Sigmoid colon (tissue), 6 donors: ENCODE measurements at regions not wholly inside any gene's neighbourhood (a gene's known extent, or its start where the extent isn't known, plus 50 kb on each side); places are given as distances from the start of the nearest gene placed in this dataset.

Source experiments
- DNase-seq: peaks from one replicate; pipeline ENCODE4 v3.0.0-alpha.2; 2019
- H3K27ac ChIP-seq, 4 donors: fragments of 200-600 bp; sonication (generic); one replicate each; pipeline ENCODE4 v1.5.1; 2016 to 2019; ENCODE audit warnings: mild to moderate bottlenecking in 1 of 4
- H3K27me3 ChIP-seq, 3 donors: fragments of 200-600 bp; sonication (generic); one replicate each; pipeline ENCODE4 v1.5.1; 2019; ENCODE audit warnings: mild to moderate bottlenecking in 1 of 3
- H3K36me3 ChIP-seq, 4 donors: fragments of 200-600 bp; sonication (generic); one replicate each; pipeline ENCODE4 v1.5.1; 2016 to 2019
- H3K4me1 ChIP-seq, 4 donors: fragments of 200-600 bp; sonication (generic); one replicate each; pipeline ENCODE4 v1.5.1; 2017 to 2019
- H3K4me3 ChIP-seq, 4 donors: fragments of 200-600 bp; sonication (generic); one replicate each; pipeline ENCODE4 v1.5.1; 2017 to 2019; ENCODE audit warnings: mild to moderate bottlenecking in 2 of 4, moderate library complexity in 1 of 4
- H3K9me3 ChIP-seq, 4 donors: fragments of 200-600 bp in 3 of 4; sonication (generic) in 3 of 4; one replicate each; pipeline versions ENCODE4 v1.5.1 to v1.6.1; 2013 to 2019
- EP300 ChIP-seq, 4 donors: sonication (generic); formaldehyde crosslinking; IDR thresholded peaks; one replicate each; pipeline ENCODE4 v1.6.1; 2017; ENCODE audit warnings: antibody characterized with exemption in 4 of 4
- POLR2A ChIP-seq, 2 donors: fragments of 450-650 bp; IDR thresholded peaks; one replicate each; pipeline ENCODE4 v1.6.1; 2016; ENCODE audit warnings: antibody characterized with exemption in 2 of 2, mild to moderate bottlenecking in 2 of 2, moderate library complexity in 2 of 2
- POLR2AphosphoS5 ChIP-seq, 4 donors: sonication (generic); formaldehyde crosslinking; IDR thresholded peaks; one replicate each; pipeline ENCODE4 v1.6.1; 2017; ENCODE audit warnings: antibody characterized with exemption in 4 of 4
- WGBS, 2 donors: extraction: QIAGEN DNeasy Blood & Tissue Kit; methylation state at CpG; one replicate each; pipeline ENCODE4 v1.1.7; 2013; 5-methylcytosine and 5-hydroxymethylcytosine counted together
- intact Hi-C: fragments of 100-400 bp; cut with DNase I; formaldehyde crosslinking; loops from one replicate; pipeline ENCODE4 v1.15.1; 2023
- TF ChIP-seq, protein P1 (sequence below), 4 experiments: fragments of 450-650 bp in 3 of 4; fragments of 200-600 bp in 1 of 4; IDR thresholded peaks; one replicate each; pipeline ENCODE4 v1.5.1; 2016 to 2019; ENCODE audit warnings: antibody characterized with exemption in 4 of 4, mild to moderate bottlenecking in 3 of 4, moderate library complexity in 2 of 4
- donor health status: healthy with polysubstance abuse.
- donor health status: healthy.

GRCh38 chrX:17291171-17291900 is 83.7 kb upstream of the NHS start:
- H3K27me3 ChIP-seq = no peaks in the 10 kb centered on the region
- no peaks in the 10 kb centered on the region for H3K36me3 ChIP-seq
- no peak overlapping the region for H3K4me3 ChIP-seq
- H3K9me3 ChIP-seq = no peaks in the 10 kb centered on the region
- H3K27ac ChIP-seq = peak overlapping the region; percentile 57 to 81 (median 78)
- WGBS, 2 donors = 32 to 56% methylated on average over 2 of the region's 2 CpGs
- TF ChIP-seq POLR2A (IDR thresholded peaks at IDR 0.05) (no peak), POLR2AphosphoS5 (IDR thresholded peaks at IDR 0.05) (no peak)
- peaks cover 0 to 30% (median 9%) of the 10 kb centered on the region in 4 donors for H3K4me1 ChIP-seq
- intact Hi-C loops = loop anchor here (5.0 kb wide), 1 partner anchor 86 kb away; the partner anchor contains the start of gene NHS
- no peak for DNase-seq

DNA sequence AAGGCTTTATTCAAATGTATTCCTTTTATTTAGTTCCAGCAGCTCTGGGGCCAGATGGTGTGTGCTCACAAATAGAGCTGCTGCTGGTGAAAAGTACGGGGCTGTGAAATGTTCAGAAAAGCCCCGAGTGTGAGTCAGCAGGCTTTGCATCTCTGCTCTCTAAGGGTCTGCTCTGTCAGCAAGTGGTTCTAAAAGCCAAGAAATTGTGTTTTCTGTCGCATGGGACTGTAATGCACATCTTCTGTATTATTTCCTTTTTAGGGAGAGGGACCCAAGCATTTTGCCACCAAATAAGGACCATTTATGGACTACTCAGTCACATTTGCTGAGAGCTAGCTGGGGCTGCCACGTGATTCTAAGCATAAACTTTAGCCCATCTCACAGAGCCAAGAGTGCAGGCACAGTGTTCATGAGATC is 82.9 kb upstream of the NHS start:
- Histone ChIP-seq H3K27me3 (no peaks in the 10 kb centered on the region), H3K4me1 (peaks cover 0 to 30% (median 9%) of the 10 kb centered on the region in 4 donors), H3K36me3 (no peaks in the 10 kb centered on the region), H3K9me3 (no peaks in the 10 kb centered on the region), H3K4me3 (no peak overlapping the region), H3K27ac (peak overlapping the region; percentile 57 to 81 (median 78))
- WGBS, 2 donors = 62% methylated on average over 4 of the region's 4 CpGs
- TF ChIP-seq, protein P1, sequence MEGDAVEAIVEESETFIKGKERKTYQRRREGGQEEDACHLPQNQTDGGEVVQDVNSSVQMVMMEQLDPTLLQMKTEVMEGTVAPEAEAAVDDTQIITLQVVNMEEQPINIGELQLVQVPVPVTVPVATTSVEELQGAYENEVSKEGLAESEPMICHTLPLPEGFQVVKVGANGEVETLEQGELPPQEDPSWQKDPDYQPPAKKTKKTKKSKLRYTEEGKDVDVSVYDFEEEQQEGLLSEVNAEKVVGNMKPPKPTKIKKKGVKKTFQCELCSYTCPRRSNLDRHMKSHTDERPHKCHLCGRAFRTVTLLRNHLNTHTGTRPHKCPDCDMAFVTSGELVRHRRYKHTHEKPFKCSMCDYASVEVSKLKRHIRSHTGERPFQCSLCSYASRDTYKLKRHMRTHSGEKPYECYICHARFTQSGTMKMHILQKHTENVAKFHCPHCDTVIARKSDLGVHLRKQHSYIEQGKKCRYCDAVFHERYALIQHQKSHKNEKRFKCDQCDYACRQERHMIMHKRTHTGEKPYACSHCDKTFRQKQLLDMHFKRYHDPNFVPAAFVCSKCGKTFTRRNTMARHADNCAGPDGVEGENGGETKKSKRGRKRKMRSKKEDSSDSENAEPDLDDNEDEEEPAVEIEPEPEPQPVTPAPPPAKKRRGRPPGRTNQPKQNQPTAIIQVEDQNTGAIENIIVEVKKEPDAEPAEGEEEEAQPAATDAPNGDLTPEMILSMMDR (IDR thresholded peaks at IDR 0.05) = no peak
- TF ChIP-seq POLR2AphosphoS5 (IDR thresholded peaks at IDR 0.05) (peak in 1 of 4 donors; percentile 54), EP300 (IDR thresholded peaks at IDR 0.05) (peak in 1 of 4 donors; percentile 45), POLR2A (IDR thresholded peaks at IDR 0.05) (no peak)
- DNase-seq = peak; percentile 68
- intact Hi-C loops = loop anchor here (5.0 kb wide), 1 partner anchor 85 kb away; the partner anchor contains the start of gene NHS

GRCh38 chrX:17294561-17294960 is 80.4 kb upstream of the NHS start:
- H3K27me3 ChIP-seq = no peaks in the 10 kb centered on the region
- TF ChIP-seq EP300 (IDR thresholded peaks at IDR 0.05) = no peak
- TF ChIP-seq, protein P1 (IDR thresholded peaks at IDR 0.05) = no peak
- no peak for TF ChIP-seq POLR2A (IDR thresholded peaks at IDR 0.05)
- TF ChIP-seq POLR2AphosphoS5 (IDR thresholded peaks at IDR 0.05) = no peak
- H3K36me3 ChIP-seq = no peaks in the 10 kb centered on the region
- no peaks in the 10 kb centered on the region for H3K9me3 ChIP-seq
- H3K27ac ChIP-seq = no peak overlapping the region
- H3K4me3 ChIP-seq = no peak overlapping the region
- intact Hi-C loops = loop anchor here (5.0 kb wide), 1 partner anchor 83 kb away; the partner anchor contains the start of gene NHS
- peaks cover 0 to 30% (median 9%) of the 10 kb centered on the region in 4 donors for H3K4me1 ChIP-seq
- no peak for DNase-seq
- WGBS, 2 donors = 89 to 92% methylated on average over 1 of the region's 1 CpG

DNA sequence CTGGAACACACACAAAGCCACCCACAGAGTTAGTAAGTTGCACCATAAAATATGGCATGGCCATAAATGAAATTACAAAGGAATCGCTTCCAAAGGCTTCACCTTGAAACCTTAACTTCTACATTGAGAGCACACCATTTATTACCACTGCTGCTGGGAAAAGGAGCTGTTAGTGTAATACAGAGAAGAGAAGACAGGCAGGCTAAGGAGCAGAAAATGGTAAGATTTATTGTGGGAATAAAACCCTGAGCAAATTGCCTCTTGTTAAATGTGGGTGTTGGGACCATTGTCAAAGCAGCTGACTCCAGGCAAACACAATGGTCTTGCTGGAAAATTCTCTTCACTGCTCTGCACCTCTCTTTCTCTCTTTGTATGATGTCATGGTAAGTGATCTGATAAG is 79.2 kb upstream of the NHS start:
- H3K4me1 ChIP-seq = peaks cover 0 to 27% (median 8%) of the 10 kb centered on the region in 4 donors
- TF ChIP-seq, protein P1 (IDR thresholded peaks at IDR 0.05) = no peak
- TF ChIP-seq EP300 (IDR thresholded peaks at IDR 0.05) = no peak
- TF ChIP-seq POLR2A (IDR thresholded peaks at IDR 0.05) = no peak
- WGBS, 2 donors = 8 to 61% methylated on average over 1 of the region's 1 CpG
- no peak for DNase-seq
- H3K36me3 ChIP-seq = no peaks in the 10 kb centered on the region
- no peaks in the 10 kb centered on the region for H3K27me3 ChIP-seq
- intact Hi-C loops = no loop called here
- H3K4me3 ChIP-seq = no peak overlapping the region
- no peaks in the 10 kb centered on the region for H3K9me3 ChIP-seq
- peak overlapping the region in 1 of 4 donors; percentile 8 for H3K27ac ChIP-seq

- H3K4me1 ChIP-seq = peaks cover 0 to 5% (median 0%) of the 10 kb centered on the region in 4 donors
- H3K27ac ChIP-seq = peak overlapping the region in 2 of 4 donors; percentile 5 to 27
- peak overlapping the region in 2 of 4 donors; percentile 11 to 20 for H3K4me3 ChIP-seq
- 94 to 97% methylated on average over 1 of the region's 1 CpG for WGBS, 2 donors
- TF ChIP-seq, protein P1 (IDR thresholded peaks at IDR 0.05) = no peak
- TF ChIP-seq POLR2AphosphoS5 (IDR thresholded peaks at IDR 0.05) = no peak
- TF ChIP-seq EP300 (IDR thresholded peaks at IDR 0.05) = no peak
- TF ChIP-seq POLR2A (IDR thresholded peaks at IDR 0.05) = no peak
- H3K36me3 ChIP-seq = no peaks in the 10 kb centered on the region
- no peaks in the 10 kb centered on the region for H3K27me3 ChIP-seq
- intact Hi-C loops = no loop called here
- DNase-seq = no peak
- no peaks in the 10 kb centered on the region for H3K9me3 ChIP-seq
These were observed 76.4 kb upstream of the NHS start for GRCh38 chrX:17298564-17298963.
